ENCODE measurements at regions not wholly inside any gene's neighbourhood (a gene's known extent, or its start where the extent isn't known, plus 50 kb on each side); places are given as distances from the start of the nearest gene placed in this dataset.

GRCh38 chr6:56808871-56809359 lies 146.0 kb upstream of the BEND6 start:
- no peak for TF ChIP-seq CTCF (conservative IDR thresholded peaks at IDR 0.05; ENCODE audit: low read depth, low read length)
- Histone ChIP-seq H3K79me2 (ENCODE audit: insufficient read depth, low read depth) (peaks cover 94% of the 10 kb centered on the region), H3K4me1 (ENCODE audit: low read depth, poor library complexity, severe bottlenecking) (peaks cover 95% of the 10 kb centered on the region), H3K27ac (peak overlapping the region; percentile 39), H3K4me2 (peak overlapping the region; percentile 68), H3K9ac (no peak overlapping the region; the same call in 1 of the 2 replicates), H3K36me3 (ENCODE audit: insufficient read depth) (no peaks in the 10 kb centered on the region), H3K4me3 (IDR thresholded peaks at IDR 0.05; ENCODE audit: insufficient read depth, low read depth, low read length) (no peak overlapping the region), H3K27me3 (ENCODE audit: insufficient read depth, low read depth) (no peaks in the 10 kb centered on the region), H4K20me1 (ENCODE audit: insufficient read depth) (peaks cover 6% of the 10 kb centered on the region; the same call in 1 of the 2 replicates), H2AFZ (ENCODE audit: low read depth) (no peak overlapping the region)

GRCh38 chr6:56807989-56808337 lies 146.9 kb upstream of the BEND6 start:
- H3K9ac ChIP-seq = no peak overlapping the region
- no peak for TF ChIP-seq CTCF (conservative IDR thresholded peaks at IDR 0.05; ENCODE audit: low read depth, low read length)
- no peak overlapping the region for H3K4me3 ChIP-seq (IDR thresholded peaks at IDR 0.05; ENCODE audit: insufficient read depth, low read depth, low read length)
- H3K27me3 ChIP-seq (ENCODE audit: insufficient read depth, low read depth) = no peaks in the 10 kb centered on the region
- H2AFZ ChIP-seq (ENCODE audit: low read depth) = no peak overlapping the region
- no peaks in the 10 kb centered on the region for H3K36me3 ChIP-seq (ENCODE audit: insufficient read depth)
- H3K27ac ChIP-seq = no peak overlapping the region; the same call in 1 of the 2 replicates
- peaks cover 97% of the 10 kb centered on the region for H3K4me1 ChIP-seq (ENCODE audit: low read depth, poor library complexity, severe bottlenecking)
- H4K20me1 ChIP-seq (ENCODE audit: insufficient read depth) = peaks cover 16% of the 10 kb centered on the region; the same call in 1 of the 2 replicates
- peak overlapping the region; percentile 68; the same call in 1 of the 2 replicates for H3K4me2 ChIP-seq
- H3K79me2 ChIP-seq (ENCODE audit: insufficient read depth, low read depth) = peaks cover 97% of the 10 kb centered on the region

- Histone ChIP-seq H3K36me3 (ENCODE audit: insufficient read depth) (no peaks in the 10 kb centered on the region), H3K27ac (no peak overlapping the region), H4K20me1 (ENCODE audit: insufficient read depth) (peaks cover 21% of the 10 kb centered on the region), H3K4me3 (IDR thresholded peaks at IDR 0.05; ENCODE audit: insufficient read depth, low read depth, low read length) (no peak overlapping the region), H3K9ac (no peak overlapping the region), H3K4me1 (ENCODE audit: low read depth, poor library complexity, severe bottlenecking) (peaks cover 100% of the 10 kb centered on the region), H3K27me3 (ENCODE audit: insufficient read depth, low read depth) (no peaks in the 10 kb centered on the region), H2AFZ (ENCODE audit: low read depth) (no peak overlapping the region), H3K79me2 (ENCODE audit: insufficient read depth, low read depth) (peaks cover 99% of the 10 kb centered on the region), H3K4me2 (peak overlapping the region; percentile 68; the same call in 1 of the 2 replicates)
- TF ChIP-seq CTCF (conservative IDR thresholded peaks at IDR 0.05; ENCODE audit: low read depth, low read length) = no peak
Observed at GRCh38 chr6:56807326-56807988, 147.4 kb upstream of the BEND6 start.

- Histone ChIP-seq H3K79me2 (ENCODE audit: insufficient read depth, low read depth) (peaks cover 99% of the 10 kb centered on the region), H3K9ac (no peak overlapping the region), H3K4me2 (peak overlapping the region; percentile 68), H3K4me1 (ENCODE audit: low read depth, poor library complexity, severe bottlenecking) (peaks cover 99% of the 10 kb centered on the region), H3K27me3 (ENCODE audit: insufficient read depth, low read depth) (no peaks in the 10 kb centered on the region), H3K36me3 (ENCODE audit: insufficient read depth) (no peaks in the 10 kb centered on the region), H3K27ac (peak overlapping the region; percentile 8; the same call in 1 of the 2 replicates), H2AFZ (ENCODE audit: low read depth) (no peak overlapping the region), H3K4me3 (IDR thresholded peaks at IDR 0.05; ENCODE audit: insufficient read depth, low read depth, low read length) (no peak overlapping the region), H4K20me1 (ENCODE audit: insufficient read depth) (peaks cover 30% of the 10 kb centered on the region)
- no peak for TF ChIP-seq CTCF (conservative IDR thresholded peaks at IDR 0.05; ENCODE audit: low read depth, low read length)
Observed at GRCh38 chr6:56806368-56806767, 148.5 kb upstream of the BEND6 start.

All from KMS-11 (cell line).